PC-3 (cell line): ENCODE measurements at regions not wholly inside any gene's neighbourhood (a gene's known extent, or its start where the extent isn't known, plus 50 kb on each side); places are given as distances from the start of the nearest gene placed in this dataset.

Experiments used
- ATAC-seq: fragments of 200-7000 bp; cut with Tn5 transposase; 2 replicates; pipeline ENCODE4 v1.9.1; 2020; ENCODE audit warnings: mild to moderate bottlenecking, moderate library complexity
- BruUV-seq: library from RNA; stranded (reverse); fragments of 400-500 nt; replicated peaks from 2 replicates; lab custom pipeline; 2021; lab: Mats Ljungman, UMichigan
- CTCF ChIA-PET: fragments of 300-600 bp; sonication (Branson Sonifier 250); formaldehyde crosslinking; loops from one replicate; lab custom pipeline; 2022; ENCODE audit warnings: antibody characterized with exemption; lab: Charles Lee
- POLR2A ChIA-PET: fragments of 300-600 bp; sonication (Branson Sonifier 250); formaldehyde crosslinking; loops from one replicate; lab custom pipeline; 2022; ENCODE audit warnings: antibody characterized with exemption; ENCODE audit not compliant: unreplicated experiment; lab: Charles Lee
- DNase-seq: peaks from one replicate; pipeline ENCODE4 v3.0.0-alpha.2; 2015
- H2AFZ ChIP-seq: fragments of 300-600 bp; sonication (generic); 2 replicates; pipeline ENCODE4 v1.6.0; 2016; ENCODE audit warnings: antibody characterized with exemption, low read length
- H3F3A ChIP-seq: fragments of 300-600 bp; sonication (generic); one replicate; pipeline ENCODE4 v1.6.0; 2017; ENCODE audit warnings: antibody characterized with exemption, low read length, control low read depth, mild to moderate bottlenecking; ENCODE audit not compliant: unreplicated experiment
- H3K27ac ChIP-seq: fragments of 300-600 bp; sonication (generic); 2 replicates; pipeline ENCODE4 v1.5.1; 2016; ENCODE audit warnings: mild to moderate bottlenecking, low read length
- H3K27me3 ChIP-seq: fragments of 300-600 bp; sonication (generic); 2 replicates; pipeline ENCODE4 v1.6.1; 2016; ENCODE audit warnings: low read length, mixed read lengths
- H3K36me3 ChIP-seq: fragments of 300-600 bp; sonication (generic); 2 replicates; pipeline ENCODE4 v1.6.1; 2016; ENCODE audit warnings: low read depth, mixed run types, low read length, mixed read lengths
- H3K4me1 ChIP-seq: fragments of 300-600 bp; sonication (generic); 2 replicates; pipeline ENCODE4 v1.5.1; 2016; ENCODE audit warnings: low read length; ENCODE audit not compliant: insufficient read depth
- H3K4me2 ChIP-seq: fragments of 300-600 bp; sonication (generic); 2 replicates; pipeline ENCODE4 v1.6.0; 2016; ENCODE audit warnings: low read length
- H3K4me3 ChIP-seq: fragments of 300-600 bp; sonication (generic); 2 replicates; pipeline ENCODE4 v1.5.1; 2016; ENCODE audit warnings: mild to moderate bottlenecking, low read length, mixed read lengths
- H3K79me2 ChIP-seq: fragments of 300-600 bp; sonication (generic); 2 replicates; pipeline ENCODE4 v1.6.1; 2017; ENCODE audit warnings: low read length, mixed read lengths
- H3K9ac ChIP-seq: fragments of 300-600 bp; sonication (generic); 2 replicates; pipeline ENCODE4 v1.6.0; 2016; ENCODE audit warnings: mild to moderate bottlenecking, low read length
- H3K9me2 ChIP-seq: fragments of 300-600 bp; sonication (generic); replicated peaks from 2 replicates; pipeline ENCODE4 v1.6.1; 2016; ENCODE audit warnings: mixed run types, low read length, mixed read lengths
- H3K9me3 ChIP-seq: fragments of 300-600 bp; sonication (generic); 2 replicates; pipeline ENCODE4 v1.6.1; 2016; ENCODE audit warnings: low read length, mixed read lengths
- H4K20me1 ChIP-seq: fragments of 300-600 bp; sonication (generic); 2 replicates; pipeline ENCODE4 v1.6.1; 2016; ENCODE audit warnings: low read length, mixed read lengths
- CTCF ChIP-seq: fragments of 300-600 bp; sonication (generic); conservative IDR thresholded peaks from 2 replicates; pipeline ENCODE4 v1.5.1; 2017; ENCODE audit warnings: antibody characterized with exemption, low read depth, mild to moderate bottlenecking, low read length
- EZH2 ChIP-seq: fragments of 300-600 bp; sonication (generic); IDR thresholded peaks from one replicate; pipeline ENCODE4 v1.6.1; 2017; ENCODE audit warnings: antibody characterized with exemption, mild to moderate bottlenecking, low read length; ENCODE audit not compliant: unreplicated experiment
- EZH2phosphoT487 ChIP-seq: fragments of 300-600 bp; sonication (generic); IDR thresholded peaks from 2 replicates; pipeline ENCODE4 v1.6.1; 2018; ENCODE audit warnings: mild to moderate bottlenecking, antibody characterized with exemption, low read length, borderline replicate concordance
- intact Hi-C: fragments of 100-400 bp; cut with micrococcal nuclease; formaldehyde crosslinking; loops from 2 replicates; pipeline ENCODE4 v1.9.0; 2023

- no TSS peak for BruUV-seq
- Histone ChIP-seq H3K4me3 (no peak overlapping the region), H3K9ac (no peak overlapping the region), H3K4me2 (no peak overlapping the region), H3F3A (no peaks in the 10 kb centered on the region), H3K27me3 (no peaks in the 10 kb centered on the region), H3K9me3 (no peaks in the 10 kb centered on the region), H3K36me3 (no peaks in the 10 kb centered on the region), H2AFZ (no peak overlapping the region), H3K4me1 (no peaks in the 10 kb centered on the region), H4K20me1 (no peaks in the 10 kb centered on the region), H3K27ac (no peak overlapping the region), H3K79me2 (no peaks in the 10 kb centered on the region), H3K9me2 (no peaks in the 10 kb centered on the region)
- intact Hi-C loops = no loop called here
- TF ChIP-seq EZH2 = no peak
- no peak for ATAC-seq
- DNase-seq = no peak
- CTCF ChIA-PET = no interaction called here
- POLR2A ChIA-PET = no interaction called here
Observed at GRCh38 chr18:66757946-66758345, 154.1 kb upstream of the CDH19 start.

- Histone ChIP-seq H3K4me1 (no peaks in the 10 kb centered on the region), H3K79me2 (no peaks in the 10 kb centered on the region), H3K27ac (no peak overlapping the region), H3K9me2 (no peaks in the 10 kb centered on the region), H3K36me3 (no peaks in the 10 kb centered on the region), H3K27me3 (no peaks in the 10 kb centered on the region), H3F3A (no peaks in the 10 kb centered on the region), H3K4me2 (no peak overlapping the region), H3K4me3 (no peak overlapping the region), H3K9me3 (no peaks in the 10 kb centered on the region), H2AFZ (no peak overlapping the region), H3K9ac (no peak overlapping the region), H4K20me1 (no peaks in the 10 kb centered on the region)
- BruUV-seq = no TSS peak
- ATAC-seq (peak; percentile 54; the same call in 1 of the 2 replicates), DNase-seq (peak; percentile 43)
- TF ChIP-seq EZH2 = no peak
- TF ChIP-seq CTCF = no peak
- no peak for TF ChIP-seq EZH2phosphoT487
- ChIA-PET POLR2A (no interaction called here), CTCF (no interaction called here)
- intact Hi-C loops = no loop called here
Observed at GRCh38 chr18:66754335-66754734, 150.4 kb upstream of the CDH19 start.

- no peak overlapping the region for H3K4me3 ChIP-seq
- TF ChIP-seq EZH2 = no peak
- TF ChIP-seq EZH2phosphoT487 = no peak
- no peak for TF ChIP-seq CTCF
- DNase-seq (peak; percentile 27), ATAC-seq (peak; percentile 37)
- H2AFZ ChIP-seq = no peak overlapping the region
- no peaks in the 10 kb centered on the region for H3K9me2 ChIP-seq
- no peaks in the 10 kb centered on the region for H3K79me2 ChIP-seq
- H3K27ac ChIP-seq = no peak overlapping the region
- intact Hi-C loops = no loop called here
- H3K4me2 ChIP-seq = no peak overlapping the region
- CTCF ChIA-PET = no interaction called here
- H4K20me1 ChIP-seq = no peaks in the 10 kb centered on the region
- H3K4me1 ChIP-seq = no peaks in the 10 kb centered on the region
- H3K9ac ChIP-seq = no peak overlapping the region
- POLR2A ChIA-PET = no interaction called here
- no peaks in the 10 kb centered on the region for H3F3A ChIP-seq
- no peaks in the 10 kb centered on the region for H3K9me3 ChIP-seq
- H3K27me3 ChIP-seq = no peaks in the 10 kb centered on the region
- no peaks in the 10 kb centered on the region for H3K36me3 ChIP-seq
- BruUV-seq = no TSS peak
Observed at GRCh38 chr18:66752733-66753132, 148.8 kb upstream of the CDH19 start.
